ENCODE measurements at regions not wholly inside any gene's neighbourhood (a gene's known extent, or its start where the extent isn't known, plus 50 kb on each side); places are given as distances from the start of the nearest gene placed in this dataset.
"Not testable (repeated sequence)": the region's sequence is repeated elsewhere in the genome, so short reads cannot be mapped to it uniquely, and the experiment has no call there.

DNA sequence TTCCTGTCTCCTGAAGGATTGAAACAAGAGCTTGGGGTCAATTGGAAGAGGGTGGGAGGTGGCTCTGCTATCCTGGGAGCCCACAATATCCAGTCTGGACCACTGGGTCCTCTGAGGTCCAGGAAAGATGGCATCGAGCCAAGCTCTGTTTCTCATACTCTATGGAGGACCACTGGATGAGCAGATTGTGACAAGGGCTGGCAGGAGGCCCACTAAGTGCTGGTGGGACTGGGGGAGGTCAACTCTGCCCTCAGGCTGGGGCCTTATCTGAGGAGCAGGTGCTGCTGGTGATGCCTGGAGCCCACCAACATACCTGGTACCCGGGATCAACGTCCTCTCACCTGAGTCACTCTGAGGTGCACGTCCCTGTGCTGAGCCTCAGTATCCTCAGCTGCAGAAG, 142.4 kb downstream of the NDUFA10 start:
- no peak for DNase-seq

DNA sequence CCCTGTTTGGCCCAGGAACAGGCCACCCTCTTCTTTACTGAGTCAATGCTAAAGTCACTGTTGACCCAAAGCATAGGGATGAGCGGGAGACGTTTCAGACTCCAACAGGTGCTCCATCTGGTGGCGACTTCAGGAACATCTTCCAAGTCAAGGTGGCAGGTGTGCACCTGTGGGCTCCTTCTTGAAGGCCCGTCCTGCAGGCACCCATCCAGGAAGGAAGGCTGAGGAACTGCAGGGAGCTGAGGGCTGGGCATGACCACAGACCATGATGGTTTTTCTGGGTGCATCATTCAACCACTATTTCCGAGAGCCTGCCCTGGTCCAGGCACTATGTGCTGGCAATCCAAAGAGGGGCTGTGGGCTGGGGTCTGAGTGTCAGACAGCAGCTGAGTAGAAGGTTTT, 142.8 kb downstream of the NDUFA10 start:
- DNase-seq = peak; percentile 42

DNA sequence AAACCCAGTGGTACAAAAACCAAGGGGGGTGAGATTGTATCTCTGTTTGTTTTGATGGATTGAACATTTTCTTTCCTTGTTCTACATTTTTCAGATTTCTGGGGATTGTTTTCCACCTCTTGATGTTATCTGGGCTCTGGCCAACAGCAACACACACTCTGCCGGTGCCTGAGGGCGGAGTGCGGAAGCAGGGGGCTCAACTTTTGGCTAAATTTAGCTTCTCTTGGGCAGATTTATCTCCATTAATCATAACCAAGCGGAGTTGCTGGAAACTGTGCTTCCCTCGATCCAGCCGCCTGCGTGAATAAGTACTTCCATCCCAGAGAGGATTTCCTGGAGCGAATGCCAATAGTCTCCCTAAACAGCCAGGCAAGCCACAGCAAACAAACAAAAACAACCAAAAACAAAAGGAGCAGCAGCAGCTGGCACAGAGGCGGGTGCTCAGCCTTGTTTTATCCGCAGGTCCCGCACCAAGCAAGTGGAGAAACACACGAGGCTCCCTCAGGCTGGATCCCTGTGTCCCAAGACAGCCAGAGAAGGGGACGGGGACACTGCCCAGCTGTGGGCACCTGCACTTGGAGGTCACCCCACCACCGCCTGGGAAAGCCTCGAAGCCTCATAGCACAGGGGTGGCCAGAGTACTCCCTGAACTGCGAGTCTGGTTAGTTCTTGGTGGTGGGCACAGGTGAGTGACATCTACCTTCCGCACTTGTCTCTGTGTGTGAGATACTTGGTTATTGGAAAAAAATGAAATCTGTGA, 143.4 kb downstream of the NDUFA10 start:
- DNase-seq = no peak

DNA sequence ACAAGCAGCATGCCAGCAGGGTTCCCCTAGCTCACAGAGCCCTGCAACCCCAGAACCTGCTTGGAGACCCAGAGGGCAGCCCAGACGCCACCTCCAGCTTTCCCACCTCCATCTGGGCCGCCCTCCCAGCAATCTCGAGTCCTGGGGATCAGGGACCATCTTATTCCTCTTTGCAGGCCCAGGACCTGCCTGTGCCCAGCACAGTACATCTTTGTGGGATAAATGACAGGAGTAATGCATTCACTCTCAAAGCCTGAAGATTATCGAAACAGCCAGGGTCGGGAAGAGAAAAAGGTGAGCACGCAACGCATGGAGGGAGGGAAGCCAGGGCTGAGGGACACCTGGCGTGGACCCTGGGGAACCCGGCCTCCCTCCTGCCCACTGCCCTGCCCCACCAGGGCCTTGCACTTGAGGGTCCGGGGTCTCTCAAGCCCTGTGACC, 144.1 kb downstream of the NDUFA10 start:
- no peak for DNase-seq

DNA sequence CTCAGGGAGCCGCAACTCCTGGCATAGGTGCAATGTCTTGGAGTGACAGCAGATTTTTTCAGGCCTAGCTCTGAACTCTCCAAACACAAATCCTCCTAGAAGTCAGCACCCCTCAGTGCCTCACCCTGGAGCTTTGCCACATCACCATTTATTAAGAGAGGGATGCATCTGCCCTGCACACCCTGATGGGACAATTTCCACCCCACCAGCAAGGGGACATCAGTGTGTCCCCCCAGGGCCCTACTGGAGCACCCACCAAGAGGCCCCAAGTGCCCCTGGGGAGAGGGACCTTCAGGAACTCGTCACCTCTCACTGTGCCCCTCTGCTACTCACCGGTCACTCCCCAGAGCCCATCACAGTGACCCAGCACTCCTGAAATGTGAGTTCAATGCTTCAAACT, 144.7 kb downstream of the NDUFA10 start:
- no peak for DNase-seq

DNA sequence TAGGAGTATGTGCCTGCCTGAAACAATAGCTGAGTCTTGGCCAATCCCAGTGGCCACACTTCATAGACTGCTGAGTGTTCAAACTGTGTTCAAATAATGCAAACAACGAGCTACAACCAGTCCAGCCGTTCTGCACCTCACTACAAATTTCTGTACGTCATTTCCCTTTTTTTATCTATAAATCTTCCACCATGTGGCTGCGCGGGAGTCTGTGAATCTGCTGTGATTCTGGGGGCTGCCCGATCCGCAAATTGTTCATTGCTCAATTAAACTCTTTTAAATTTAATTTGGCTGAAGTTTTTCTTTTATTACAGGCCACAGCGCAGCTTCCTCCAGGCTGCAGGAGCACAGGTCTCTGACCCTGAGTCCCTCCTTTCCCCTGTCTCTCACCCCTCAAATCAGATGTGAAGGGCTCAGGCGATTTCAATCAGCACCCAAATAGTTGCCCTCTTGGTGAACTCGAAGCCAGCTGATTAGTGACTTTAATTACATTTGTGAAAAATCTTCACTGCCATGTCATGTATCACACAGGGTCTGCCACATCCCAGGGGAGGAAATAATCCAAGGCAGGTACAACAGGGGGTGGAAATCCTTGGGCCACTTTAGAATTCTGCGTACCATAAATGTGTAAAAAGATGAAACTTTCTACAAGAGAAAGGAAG, 145.6 kb downstream of the NDUFA10 start:
- DNase-seq = no peak

DNA sequence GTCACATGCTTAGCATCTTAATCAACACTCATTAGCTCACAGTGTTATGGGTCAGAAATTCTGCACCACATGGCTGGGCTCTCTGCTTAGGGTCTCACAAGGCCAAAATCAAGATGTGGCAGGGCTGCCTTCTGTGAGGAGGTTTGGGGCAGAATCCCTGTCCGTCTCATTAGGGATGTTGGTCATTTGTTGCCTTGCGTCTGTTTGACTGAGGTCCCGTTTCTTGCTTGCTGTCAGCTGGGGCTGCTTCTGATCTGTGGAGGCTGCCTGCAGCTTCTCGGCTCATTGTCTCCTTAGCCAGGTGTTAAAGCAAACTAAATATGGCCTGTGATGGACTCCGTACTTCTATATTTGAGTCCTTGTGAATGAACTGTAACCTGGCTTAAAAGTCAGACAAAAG, 146.5 kb downstream of the NDUFA10 start:
- no peak for DNase-seq

DNA sequence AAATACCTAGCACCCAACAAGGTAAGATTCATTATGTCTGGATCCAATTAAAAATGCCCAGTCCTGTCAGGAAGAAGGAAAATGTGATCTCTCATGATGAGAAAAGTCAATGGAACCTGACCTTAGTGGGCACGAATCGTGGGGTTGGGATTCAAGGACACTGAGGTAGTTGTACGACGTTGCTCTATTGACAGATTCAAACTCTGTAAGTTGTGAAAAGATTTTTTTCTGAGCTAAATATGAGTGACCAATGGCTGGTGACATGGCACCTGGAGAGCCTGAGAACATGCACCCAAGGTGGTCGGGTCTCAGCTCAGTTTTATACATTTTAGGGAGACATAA, 148.2 kb downstream of the NDUFA10 start:
- DNase-seq = no peak

DNA sequence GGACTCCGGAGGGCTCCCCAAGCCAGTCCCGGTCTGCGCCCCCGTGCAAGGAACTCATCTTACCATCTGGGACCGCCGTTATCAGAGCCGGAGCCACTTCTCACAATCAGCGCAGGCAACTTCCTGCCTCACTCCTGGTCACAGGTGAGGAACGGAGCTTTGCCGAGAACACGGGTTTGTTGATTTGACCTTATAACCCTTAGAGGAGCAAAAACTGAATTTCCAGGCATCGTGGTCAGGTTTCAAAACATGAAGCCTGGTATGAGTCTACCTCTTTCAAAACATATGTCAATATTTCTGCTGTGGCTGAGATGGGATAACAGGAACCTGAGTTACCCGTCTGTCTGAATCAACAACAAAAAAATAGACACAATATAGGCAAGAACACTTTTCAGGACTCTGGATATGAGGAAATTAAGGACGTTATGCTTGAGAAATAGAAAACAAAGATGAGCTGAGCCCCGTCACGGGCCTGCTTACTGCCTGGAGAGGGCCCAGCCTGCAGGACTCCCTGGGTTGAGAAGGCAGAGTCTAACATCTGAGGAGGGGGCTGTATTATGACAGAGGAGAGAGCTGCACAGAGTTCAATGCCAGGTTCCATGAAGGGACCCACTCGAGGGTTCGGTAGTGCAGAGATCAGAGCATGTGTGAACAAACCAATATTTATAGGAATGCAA, 148.7 kb downstream of the NDUFA10 start:
- no peak for DNase-seq

DNA sequence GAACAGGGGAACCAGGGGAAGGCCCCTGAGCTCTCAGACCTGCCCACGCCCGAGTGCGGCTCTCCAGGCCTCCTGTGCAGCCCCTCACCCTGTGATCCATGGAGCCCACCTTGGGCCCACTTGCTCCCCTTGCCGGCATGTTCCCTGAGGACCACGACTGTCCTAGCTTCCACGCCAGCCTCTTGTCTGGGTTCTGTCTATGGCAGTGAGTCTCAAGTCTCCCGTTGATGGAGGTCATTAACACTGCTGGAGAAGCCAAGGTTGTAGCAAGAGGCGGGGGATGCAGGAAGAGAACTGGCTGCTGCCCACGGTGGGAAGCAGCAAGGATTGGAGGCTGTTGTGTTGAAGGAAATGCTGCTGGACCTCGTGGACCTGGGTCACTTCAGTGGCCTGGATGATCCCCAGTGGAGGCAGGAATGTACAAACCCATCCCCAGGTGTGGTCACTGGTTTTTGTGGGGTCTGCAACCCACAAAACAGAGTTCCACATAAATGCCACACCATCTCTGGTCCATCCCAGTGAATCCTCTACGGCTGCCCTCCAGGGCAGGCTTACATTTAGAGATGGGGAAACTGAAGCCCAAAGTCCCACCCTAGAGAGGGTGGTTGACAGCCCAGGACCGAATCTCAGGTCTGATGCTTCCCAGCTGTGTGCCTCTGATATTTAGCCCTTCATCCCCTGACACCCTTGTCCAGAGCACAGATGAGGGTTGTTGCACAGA, 150.3 kb downstream of the NDUFA10 start:
- DNase-seq = no peak

DNA sequence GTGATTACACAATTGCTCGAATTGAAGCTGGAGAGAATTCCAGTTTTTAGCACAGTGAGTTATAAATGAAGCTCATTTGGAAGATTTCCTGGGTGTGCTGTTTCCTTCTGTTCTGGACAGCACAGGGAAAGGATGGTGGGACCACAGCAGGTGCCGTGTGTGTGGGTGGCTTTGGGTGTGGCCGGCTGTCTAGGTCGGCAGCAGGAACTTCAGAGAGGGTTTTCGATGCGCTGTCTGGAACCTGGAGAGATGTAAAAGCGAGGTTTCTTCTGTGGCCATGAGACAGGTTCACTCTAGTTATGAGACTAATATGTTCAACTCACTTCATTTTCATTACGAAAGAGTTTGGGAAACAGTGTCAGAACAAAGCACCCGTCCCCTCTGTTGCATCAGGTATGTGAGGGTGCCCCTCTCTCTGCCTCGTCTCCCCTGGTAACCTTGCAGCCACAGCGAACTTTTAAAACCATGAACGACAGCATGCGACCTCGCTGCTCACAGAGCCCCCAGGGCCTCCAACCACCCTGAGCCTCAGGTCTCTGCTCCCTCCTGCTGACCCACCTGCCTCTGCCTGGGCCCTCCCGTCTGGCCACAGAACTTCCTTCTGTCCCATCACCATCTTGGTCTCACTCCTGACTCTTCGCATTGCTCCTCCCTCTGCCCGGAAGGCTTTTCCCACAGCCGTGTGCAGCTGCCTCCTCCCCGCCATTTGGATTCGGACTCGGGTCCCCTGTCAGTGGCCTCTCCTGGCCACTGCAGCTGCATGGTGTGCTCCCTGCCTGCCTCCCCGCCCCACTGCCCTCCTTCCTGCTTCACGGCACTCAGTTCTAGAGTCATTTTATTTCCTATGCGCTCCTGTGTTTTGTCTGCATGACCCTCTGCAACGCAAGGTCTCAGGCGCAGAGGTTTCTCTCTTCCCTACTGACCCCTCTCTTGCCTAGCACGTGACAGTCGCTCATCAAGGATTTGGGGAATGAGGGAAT, 151.2 kb downstream of the NDUFA10 start:
- no peak for DNase-seq

DNA sequence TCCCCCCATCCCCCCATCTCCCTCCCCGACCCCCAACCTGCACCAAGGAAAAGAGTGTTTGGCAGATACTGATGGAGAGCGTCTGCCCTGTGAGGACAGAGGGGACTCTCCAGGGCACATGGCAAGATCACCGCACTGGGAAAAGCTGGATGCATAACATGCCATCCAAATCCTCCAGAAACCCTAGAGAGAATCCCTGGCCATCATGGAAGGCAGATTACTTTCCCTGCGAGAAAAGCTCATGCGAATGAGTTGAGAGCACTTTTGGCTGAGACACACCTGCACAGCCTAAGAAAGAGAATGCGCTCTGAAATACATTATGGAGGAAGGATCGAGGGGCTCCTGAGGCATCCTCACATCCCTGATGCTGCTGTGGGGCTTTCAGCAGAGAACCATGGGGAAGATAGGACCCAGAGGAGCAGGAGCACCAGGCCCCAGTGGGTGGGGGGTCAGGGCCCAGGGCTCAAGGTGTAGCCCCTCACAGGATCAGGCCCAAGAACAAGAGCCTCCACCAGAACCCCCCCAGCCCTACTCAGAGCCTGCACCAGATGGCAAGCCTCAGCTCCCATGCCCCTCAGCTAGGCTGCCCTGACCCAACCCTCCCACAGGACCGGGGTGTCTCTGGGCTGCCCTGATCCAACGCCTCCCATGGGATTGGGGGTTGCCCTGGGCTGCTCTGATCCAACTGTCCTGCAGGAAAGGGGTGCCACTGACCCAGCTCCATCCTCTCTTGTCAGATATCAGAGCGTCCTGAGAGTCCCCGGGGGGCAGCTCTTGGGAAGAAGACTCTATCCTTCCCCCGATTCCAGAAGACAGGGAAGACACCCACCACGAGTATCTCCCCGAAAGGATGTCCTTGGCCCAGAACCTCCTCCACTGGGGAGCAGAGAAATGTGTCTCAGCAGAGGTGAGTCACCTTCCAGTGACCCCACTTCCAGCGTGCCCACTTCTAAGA, 153.4 kb downstream of the NDUFA10 start:
- DNase-seq = no peak

DNA sequence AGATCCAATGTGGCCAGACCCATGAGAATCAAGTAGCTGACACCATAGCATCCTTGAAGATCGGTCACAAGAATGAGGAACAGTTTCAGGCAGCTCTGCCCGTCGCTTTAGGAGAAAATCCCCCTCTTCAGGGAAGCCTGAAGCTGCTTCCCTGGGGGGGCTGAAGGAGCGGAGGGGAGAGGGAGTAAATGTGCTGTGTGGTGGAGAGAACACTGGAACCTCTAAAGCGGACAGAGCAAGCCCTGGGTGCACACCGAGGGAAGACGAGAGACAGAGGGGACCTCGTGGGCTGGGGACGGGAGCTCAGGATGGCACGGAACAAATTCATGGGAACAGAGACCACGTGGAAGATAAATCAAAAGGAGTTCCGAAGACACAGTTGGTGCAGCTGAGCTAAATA, 154.3 kb downstream of the NDUFA10 start:
- no peak for DNase-seq

DNA sequence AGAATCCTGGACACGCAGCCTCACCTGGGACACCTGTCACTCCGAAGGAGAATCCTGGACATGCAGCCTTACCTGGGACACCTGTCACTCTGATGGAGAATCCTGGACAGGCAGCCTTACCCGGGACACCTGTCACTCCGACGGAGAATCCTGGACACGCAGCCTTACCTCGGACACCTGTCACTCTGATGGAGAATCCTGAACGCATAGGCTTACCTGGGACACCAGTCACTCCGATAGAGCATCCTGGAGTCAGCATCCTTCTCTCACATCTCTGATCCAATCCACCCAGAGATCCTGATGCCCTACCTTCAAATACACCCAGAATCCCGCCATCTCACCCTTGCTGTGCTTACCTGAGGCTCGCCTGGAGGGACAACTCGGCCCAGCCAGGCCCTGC, 154.9 kb downstream of the NDUFA10 start:
- DNase-seq = no peak

DNA sequence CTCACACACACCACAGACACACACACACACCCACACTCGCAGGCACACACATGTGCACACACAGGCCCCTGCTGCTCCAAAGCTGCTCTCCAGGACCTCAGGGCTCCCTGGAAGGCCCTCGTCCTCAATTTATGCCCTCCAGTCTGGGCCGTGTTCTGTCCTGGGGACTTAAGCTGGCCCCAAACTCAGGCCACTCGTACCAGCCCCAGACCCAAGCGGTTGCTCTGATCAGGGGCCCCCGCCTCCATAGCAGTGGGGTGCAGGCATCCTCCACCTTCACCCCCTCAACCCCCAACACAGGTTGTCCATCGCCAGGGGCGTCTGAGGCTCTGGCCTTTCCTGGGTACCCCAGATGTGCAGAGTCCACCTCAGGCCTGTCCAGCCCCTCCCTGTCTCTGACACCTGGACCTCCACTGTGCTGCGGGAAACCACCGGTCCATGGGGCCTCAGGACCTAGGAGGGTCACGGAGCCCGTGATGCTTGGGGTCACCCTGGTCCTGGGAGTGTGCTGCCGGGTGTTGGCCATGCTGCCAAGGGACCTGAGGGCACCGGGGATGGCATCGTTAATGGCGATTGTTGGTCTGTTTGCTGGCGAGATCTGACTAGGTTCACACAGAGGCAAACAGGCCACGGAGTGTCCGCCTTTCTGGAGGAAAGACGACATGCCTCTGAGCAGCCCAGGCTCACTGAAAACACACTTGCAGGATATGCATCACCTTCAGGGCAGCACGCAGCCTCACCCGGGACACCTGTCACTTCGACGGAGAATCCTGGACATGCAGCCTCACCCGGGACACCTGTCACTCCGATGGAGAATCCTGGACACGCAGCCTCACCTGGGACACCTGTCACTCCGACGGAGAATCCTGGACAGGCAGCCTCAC, 155.6 kb downstream of the NDUFA10 start:
- no peak for DNase-seq

DNA sequence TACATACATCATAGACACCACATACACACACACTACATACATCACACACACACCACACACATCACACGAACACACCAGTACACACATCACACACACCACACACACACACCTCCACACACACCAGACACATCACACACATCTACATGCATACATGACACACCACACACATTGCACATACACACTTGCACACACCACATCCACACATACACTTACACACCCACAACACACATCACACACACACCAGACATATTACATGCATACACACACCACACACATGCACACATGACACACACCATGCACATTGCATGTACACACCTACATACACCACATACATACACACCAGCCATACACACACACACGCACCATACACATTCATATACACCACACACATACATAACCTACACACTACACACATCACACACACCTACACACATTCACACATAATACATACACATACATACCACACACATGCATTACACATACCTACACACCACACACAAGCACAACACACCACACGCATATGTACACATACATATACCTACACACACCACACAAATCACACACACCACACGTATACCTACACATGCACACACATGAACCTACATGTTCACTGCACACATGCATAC, 156.5 kb downstream of the NDUFA10 start:
- no peak for DNase-seq

DNA sequence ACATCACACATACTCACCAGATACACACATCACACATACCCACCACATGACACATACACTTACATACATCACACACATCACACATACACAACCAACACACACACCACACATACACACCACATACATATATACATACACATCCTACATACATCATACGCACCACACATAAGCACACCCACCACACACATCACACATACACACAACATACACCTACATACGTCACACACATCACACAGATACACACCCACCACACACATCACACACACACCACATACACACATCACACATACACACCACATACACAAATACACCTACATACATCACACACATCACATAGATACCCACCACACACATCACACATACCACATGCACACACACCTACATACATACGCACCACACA, 158.4 kb downstream of the NDUFA10 start:
- DNase-seq = no peak

DNA sequence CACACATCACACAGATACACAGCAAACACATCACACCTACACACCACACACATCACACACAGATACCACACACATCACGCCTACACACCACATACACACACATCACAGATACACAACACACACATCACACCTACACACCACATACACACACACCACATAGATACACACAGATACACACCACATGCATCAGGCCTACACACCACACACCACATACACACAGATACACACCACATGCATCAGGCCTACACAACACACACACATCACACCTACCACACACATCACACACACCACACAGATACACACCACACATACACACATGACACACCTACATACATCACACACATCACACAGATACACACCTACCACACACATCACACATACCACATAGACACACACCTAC, 158.8 kb downstream of the NDUFA10 start:
- DNase-seq = no peak

DNA sequence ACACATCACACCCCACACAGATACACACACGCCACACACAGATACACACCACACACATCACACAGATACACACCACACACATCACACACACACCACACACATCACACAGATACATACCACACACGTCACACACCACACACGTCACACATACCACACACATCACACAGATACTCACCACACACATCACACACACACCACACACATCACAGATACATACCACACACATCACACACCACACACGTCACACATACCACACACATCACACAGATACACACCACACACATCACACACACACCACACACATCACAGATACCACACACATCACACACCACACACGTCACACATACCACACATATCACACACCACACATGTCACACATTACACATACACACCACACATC, 159.3 kb downstream of the NDUFA10 start:
- DNase-seq = not testable (repeated sequence)
